ENCODE measurements at regions not wholly inside any gene's neighbourhood (a gene's known extent, or its start where the extent isn't known, plus 50 kb on each side); places are given as distances from the start of the nearest gene placed in this dataset.

DNA sequence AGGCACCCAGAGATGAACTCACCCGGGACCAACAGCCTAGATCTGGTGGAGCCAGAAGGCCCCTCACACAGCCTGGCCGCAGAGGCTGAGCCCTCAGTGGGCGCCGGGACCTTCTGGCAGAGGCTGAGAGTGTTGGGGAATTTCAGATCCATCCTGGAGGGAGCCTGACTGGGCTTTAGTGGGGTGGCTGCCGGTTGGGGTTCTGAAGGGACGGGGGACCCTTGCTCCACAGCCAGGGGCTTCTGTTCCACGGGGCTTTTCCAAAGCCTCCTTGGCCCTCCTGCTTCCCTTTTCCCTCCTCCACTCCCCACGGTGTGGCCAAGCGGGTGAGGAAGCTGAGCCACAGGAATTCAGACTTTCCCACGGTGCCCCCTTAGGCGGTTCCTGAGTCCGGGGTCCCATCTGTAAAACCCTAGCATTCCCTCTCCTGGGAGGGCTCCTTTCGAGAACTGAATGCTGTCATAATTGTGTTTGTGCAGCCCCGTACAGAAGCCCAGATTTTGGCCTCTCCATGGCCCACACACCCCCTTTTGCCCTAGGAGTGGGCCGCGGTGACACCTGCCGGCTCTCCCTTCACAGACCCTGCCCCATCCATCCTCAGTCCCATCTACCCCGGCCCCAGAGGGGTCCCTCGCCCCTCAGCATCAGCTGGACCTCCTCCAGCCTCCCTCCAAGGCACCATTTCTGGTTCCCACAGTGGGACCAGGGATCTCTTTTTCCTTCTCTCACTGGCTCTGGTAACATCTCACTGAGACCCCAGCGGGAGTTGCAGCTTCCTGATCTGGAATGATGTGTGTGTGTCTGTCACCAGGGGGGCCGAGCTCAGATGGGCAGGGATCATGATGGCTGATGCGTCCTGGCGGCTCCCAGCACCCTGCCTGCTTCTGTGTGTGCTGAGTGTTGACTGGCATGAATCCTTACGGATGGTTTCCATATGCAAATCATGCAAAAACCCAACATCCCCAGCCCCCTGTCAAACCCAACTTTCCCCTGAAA lies 1048.4 kb downstream of the TBC1D22A start:
- no peak for DNase-seq

DNA sequence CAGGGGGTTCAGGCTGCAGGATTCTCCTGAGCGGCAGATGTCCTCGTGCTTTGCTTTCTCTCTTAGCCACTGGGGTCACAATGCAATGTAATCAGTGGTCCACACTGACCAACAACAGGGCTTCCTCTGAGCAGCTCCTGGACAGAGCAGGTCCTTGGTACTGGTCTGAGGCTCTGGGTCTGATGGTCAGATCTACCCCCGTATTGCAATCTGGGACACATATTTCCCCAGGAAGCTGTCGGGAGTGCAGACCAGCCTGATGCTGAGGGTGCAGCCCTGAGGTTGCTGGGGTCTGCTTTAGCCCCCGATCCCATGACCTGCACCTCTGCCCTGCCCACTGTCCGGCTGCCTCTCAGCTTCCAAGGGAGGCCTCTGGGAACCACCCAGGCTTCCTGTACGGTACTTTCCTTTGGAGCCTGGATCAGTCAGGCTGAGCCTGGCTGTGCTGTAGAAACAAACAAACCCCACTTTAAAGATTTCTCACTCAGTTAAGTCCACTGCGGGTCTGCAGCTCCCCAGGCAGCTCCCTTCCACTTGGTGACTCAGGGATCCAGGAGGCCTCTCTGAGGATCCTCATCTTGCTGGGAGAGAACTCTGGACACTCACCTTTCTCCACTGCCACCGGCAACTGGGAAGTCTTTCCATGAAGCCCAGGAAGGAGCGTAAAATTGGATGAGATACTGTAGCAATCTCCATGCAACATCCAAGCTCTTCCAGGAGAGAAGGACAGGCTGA lies 1046.6 kb downstream of the TBC1D22A start:
- no peak for DNase-seq

DNA sequence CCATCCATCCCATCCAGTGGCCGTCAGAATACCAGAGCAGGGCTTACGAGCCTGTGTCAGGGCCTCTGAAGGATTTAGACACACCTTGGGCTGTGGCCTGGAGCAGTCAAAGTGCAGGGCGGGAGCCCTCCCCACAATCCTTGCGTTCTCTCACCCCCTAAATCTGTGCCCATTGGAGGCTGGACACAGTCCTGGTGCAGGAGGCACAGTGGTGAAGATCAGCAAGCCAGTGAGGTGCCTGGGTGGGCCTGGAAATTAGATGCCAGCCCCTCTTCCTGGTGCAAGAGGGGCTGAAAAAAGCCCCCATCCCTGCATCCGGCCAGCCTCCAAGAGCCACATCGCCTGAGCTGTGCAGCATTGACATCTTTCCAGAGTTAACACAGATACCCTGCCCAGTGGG lies 1045.8 kb downstream of the TBC1D22A start:
- DNase-seq, result no peak

- no peak for DNase-seq
These were observed 1045.1 kb downstream of the TBC1D22A start for GRCh38 chr22:47807506-47807905.

DNA sequence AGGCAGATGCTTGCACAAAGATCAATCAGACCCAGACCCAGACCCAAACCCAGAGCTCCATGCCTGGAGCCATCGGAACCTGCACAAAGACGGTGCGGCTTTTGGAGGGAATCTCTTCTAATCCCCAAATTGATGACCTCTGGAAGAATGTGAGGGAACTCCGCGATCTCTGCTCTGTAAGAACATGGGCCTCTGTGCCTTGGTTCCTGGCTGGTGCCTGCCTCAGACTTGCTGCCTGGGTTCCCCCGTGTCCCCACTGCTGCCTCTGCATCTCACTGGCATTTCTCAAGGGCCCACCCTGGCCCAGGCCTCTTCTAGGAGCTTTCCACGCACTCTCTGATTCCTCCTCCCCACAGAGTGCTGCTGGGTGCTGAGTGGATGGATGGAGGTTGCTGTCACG lies 1044.4 kb downstream of the TBC1D22A start:
- no peak for DNase-seq

GRCh38 chr22:47805394-47805935 lies 1043.0 kb downstream of the TBC1D22A start:
- no peak for DNase-seq

GRCh38 chr22:47804281-47804680 lies 1041.8 kb downstream of the TBC1D22A start:
- no peak for DNase-seq

- DNase-seq, result no peak
These were observed 1040.0 kb downstream of the TBC1D22A start for GRCh38 chr22:47802421-47802820.

GRCh38 chr22:47801541-47802245 lies 1039.2 kb downstream of the TBC1D22A start:
- no peak for DNase-seq

DNA sequence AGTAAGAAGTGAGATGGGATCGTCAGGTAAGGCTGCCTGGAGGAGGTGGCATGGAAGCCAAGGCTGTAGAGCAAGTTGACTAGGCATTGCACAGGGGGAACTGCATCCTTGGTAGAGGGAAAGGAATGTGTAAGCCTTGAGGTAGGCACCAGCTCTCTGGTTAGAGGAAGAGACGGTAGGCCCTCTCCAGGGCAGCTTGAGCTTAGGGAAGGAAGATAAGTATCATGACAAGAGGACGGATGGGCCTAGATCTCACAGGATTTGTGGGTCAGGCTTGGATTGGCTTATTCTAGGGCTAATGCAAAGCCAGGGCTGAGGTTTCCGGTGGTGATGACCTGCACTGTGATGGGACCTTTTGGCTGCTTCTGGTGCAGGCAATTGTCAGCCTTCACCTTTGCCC lies 1035.8 kb downstream of the TBC1D22A start:
- no peak for DNase-seq

GRCh38 chr22:47797342-47797945 lies 1035.0 kb downstream of the TBC1D22A start:
- no peak for DNase-seq

DNA sequence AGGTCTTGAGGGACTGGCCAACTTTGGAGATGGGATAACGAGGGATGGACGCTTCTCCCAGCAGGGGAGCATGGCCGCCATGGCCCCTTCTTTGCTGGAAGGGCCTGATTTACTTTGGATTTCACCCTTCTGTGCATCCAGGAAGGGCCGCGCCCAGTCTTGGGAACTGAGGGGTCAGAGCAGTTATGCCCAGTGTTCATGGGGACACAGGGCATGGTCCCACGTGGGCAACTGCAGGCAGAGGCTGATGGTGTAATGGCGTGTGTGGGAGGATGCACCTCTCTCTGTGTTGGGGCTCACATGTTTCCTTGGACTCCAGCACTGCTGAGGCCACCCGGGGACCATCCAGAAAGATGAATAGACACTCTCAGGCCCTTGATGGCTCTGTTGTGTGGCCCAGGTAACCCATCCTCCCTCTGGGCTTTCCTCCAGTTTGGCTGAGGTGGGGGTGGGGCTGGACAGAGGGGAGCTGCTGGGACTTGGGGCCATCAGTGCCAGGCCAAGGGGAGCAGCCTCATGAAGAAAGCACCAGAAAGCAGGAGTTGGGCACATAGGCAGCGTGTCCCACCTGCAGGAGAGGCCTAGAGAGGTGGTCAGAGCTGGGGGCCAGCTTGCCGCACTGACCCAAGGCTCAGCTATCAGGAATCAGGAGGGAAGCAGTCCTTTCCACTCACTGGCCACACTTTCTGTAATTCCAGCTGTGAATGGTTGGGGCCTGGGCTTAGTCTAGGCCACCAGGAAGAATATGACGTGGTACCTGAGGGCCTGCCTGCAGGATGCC lies 1033.9 kb downstream of the TBC1D22A start:
- no peak for DNase-seq

- no peak for DNase-seq
These were observed 1033.2 kb downstream of the TBC1D22A start for GRCh38 chr22:47795477-47796127.

GRCh38 chr22:47794851-47795250 lies 1032.4 kb downstream of the TBC1D22A start:
- no peak for DNase-seq

DNA sequence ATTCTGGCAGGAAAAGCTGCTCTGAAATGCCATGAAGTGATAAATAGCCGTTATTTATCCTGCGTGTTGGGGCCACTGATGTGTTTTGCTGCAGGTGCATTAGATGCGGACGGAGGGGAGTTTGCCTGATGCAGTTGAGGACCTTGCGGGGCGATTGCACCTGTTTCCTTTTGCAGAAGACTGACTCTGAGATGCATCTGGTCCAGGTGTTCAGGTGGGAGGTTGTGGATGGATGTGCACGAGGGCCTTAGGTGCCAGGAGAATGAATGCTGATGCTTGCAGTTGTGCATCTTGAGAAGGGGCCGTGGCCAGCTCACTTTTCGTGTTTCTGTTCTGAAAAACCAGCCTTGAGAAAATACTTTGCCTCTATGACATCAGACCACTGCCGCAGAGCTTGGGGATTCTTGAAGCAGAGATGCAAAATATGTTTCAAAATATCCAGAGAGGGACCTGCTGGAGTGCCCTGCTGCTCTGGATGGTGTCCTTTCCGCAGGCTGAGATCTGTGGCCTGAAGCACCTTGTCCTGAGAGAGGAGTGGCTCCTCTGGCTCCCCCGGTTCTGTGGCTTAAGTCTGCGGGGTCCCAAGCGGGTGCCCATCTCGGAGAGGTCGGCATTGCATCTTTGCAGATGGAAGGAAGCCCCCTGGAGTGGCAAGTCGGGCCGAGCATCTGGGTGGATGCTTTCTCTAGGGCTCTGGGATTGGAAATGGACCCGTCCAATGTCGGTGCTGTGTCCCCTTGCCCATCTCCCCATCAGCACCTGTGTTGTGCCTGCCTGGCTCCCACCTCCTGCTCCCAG lies 1031.1 kb downstream of the TBC1D22A start:
- no peak for DNase-seq

- no peak for DNase-seq
These were observed 1026.7 kb downstream of the TBC1D22A start for GRCh38 chr22:47789171-47789570.

DNA sequence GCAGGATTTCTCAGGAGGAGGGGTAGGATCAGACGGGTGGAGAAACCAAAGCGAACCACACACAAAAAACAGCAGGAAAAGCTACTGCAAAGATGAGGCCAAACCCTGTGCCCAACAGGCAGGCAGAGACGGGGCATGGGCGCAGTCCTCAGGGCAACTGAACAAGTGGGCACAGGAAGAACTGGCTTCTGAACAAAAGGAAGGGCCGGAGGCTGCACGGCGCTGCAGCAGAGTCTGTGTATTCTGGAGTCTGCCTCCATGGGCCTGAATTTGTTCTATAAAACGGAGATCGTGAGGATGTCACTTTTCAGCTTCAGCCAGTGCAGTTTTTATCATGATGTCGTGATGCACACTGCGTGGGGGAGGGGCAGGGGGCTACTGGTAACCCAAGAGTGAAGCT lies 1026.0 kb downstream of the TBC1D22A start:
- no peak for DNase-seq

- no peak for DNase-seq
These were observed 1025.2 kb downstream of the TBC1D22A start for GRCh38 chr22:47787501-47788227.

DNA sequence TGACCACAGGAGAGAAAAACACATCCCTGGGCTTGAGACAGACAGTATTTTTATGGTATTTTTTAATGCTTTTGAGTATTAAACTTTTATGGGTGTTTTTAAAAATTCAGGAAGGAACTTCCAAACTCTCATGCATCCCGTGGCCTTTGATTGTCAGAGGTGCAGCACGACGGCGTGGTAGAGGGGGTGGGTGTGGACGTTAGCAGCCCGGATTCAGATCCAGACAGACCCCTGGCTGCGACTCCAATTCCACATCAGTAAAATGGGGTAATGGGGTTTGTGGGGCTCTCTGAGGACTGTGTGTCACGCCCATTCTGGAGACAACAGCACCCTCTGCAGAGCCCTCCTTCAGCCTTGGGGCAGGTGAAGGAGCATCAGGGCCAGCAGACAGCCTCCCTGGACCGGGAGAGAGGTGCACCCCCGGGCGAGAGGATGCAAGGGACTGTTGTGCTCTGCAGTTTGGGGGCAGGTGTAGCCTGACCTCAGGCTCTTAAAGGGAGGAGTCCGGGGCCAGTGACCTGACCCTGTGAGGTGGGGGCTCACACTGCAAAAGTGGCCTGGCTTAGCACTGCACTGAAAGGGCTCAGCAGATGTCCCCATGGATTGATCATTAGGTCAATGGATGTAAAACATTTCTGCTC lies 1024.3 kb downstream of the TBC1D22A start:
- no peak for DNase-seq

All from stimulated activated CD4-positive, alpha-beta T cell treated with anti-CD3 and anti-CD28 coated beads, Interleukin-12 subunit alpha, Interleukin-12 subunit beta, amount 100 ng/mL, for 4 hours (primary cell).